GM12872 (cell line): ENCODE measurements at regions not wholly inside any gene's neighbourhood (a gene's known extent, or its start where the extent isn't known, plus 50 kb on each side); places are given as distances from the start of the nearest gene placed in this dataset.

Experiments used
- CTCF ChIP-seq: IDR thresholded peaks from 3 replicates; pipeline ENCODE4 v1.5.1; 2011; ENCODE audit warnings: low read depth, mild to moderate bottlenecking, low read length, moderate library complexity; ENCODE audit not compliant: insufficient read depth

GRCh38 chr1:169052727-169053126 lies 53.8 kb upstream of the ATP1B1 start:
- no peak for TF ChIP-seq CTCF

GRCh38 chr1:169053196-169053595 lies 53.3 kb upstream of the ATP1B1 start:
- no peak for TF ChIP-seq CTCF
